HG03342 (cell line): ENCODE measurements at regions not wholly inside any gene's neighbourhood (a gene's known extent, or its start where the extent isn't known, plus 50 kb on each side); places are given as distances from the start of the nearest gene placed in this dataset.

Experiments used
- ATAC-seq: cut with Tn5 transposase; IDR thresholded peaks from one replicate; pipeline ENCODE4 v1.9.1; 2021; ENCODE audit warnings: mild to moderate bottlenecking, moderate library complexity; ENCODE audit not compliant: unreplicated experiment

GRCh38 chr4:100970414-100970813, 376.9 kb downstream of the PPP3CA start:
- no peak for ATAC-seq

- ATAC-seq = no peak
These were observed 377.4 kb downstream of the PPP3CA start for GRCh38 chr4:100969925-100970324.

- ATAC-seq = no peak
These were observed 379.3 kb downstream of the PPP3CA start for GRCh38 chr4:100968046-100968445.

DNA sequence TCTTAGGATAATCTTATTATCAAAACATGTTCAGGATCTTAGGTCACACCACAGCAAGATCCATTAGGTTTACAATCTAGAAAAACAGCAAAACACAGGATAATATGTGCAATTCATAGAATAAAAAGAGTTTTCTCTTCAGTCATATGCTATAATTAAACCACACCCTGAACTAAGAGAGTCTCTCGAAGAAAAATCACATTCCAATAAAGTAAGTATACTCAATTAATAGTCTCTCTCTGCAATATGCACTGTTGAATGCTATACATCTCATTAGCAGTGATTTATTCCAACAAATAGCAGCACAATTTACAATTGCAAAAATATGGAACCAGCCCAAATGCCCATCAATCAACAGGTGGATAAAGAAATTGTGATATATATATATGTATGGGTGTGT, 383.7 kb downstream of the PPP3CA start:
- no peak for ATAC-seq

DNA sequence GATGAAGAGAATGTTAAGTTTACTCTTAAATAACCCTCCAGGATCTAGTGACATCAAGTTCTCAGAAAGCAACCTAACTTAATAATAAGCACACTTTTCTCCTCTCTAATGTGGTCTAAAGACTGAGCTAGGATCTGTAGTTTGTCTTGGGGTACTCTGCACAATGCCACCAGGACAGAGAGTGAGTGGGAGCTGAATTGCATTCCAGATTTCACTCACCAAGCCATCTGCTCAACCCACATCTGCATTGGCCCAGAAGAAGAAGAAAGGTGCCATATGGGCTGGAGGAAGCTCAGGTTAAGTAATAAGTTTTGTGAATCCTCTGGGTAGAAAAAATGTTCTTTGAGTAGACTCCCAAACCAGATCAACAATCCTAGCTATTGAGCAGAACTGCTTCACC, 384.6 kb downstream of the PPP3CA start:
- no peak for ATAC-seq

DNA sequence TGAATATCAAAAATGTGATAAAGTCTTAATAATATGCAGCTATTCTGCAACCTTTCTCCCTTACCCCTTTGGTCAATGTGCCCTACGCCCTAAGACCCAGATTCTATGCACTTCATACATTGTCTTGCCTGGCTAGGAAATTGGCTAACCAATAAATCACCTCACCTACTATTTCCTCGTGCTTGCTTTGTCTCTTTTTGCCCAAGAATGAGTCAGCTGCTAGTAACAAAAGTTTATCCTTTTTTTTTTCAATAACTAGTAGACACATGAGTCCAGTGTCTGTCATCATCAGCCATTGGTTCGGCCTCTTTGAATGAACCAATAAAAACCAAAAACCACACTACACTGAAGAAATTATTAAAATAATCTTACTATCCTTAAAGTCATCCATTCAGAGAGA, 387.1 kb downstream of the PPP3CA start:
- no peak for ATAC-seq

- no peak for ATAC-seq
These were observed 393.3 kb downstream of the PPP3CA start for GRCh38 chr4:100954046-100954445.

DNA sequence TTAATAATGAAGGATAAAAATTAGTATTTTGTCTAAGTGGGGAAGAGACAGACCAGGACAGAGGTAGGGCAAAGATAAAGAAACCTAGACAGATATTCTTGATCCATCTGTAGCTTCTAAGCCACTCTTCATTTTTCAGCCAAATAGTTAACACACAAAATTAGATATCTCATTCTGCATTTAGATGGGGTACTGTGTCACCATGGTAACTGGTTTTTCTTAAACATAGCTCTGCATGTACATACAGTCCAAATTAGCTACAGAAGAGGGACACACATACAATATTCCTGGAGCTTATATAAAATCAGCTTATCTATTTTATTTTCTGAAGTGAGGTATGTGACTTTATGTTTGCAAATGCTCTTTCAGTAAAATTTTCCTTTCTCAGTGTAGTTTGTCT, 393.7 kb downstream of the PPP3CA start:
- ATAC-seq = no peak

DNA sequence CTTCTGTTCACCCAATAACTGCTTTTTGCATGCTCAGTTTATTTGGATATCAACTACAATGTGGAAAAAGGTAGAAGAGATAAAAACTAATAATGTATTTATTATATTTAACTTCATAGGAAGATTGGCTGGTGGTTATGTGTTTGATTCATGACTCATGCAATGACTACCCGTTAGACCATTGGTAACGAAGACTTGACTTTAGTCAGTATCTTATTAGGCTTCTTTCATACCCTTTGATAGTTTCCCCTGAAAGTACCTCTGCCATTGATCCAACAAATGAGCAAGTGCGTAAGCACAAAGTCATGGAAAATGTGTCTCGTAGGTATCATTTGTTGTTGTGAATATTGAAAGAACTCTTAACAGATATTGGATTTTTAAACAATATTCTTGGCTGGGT, 394.7 kb downstream of the PPP3CA start:
- no peak for ATAC-seq

GRCh38 chr4:100949350-100949935, 397.9 kb downstream of the PPP3CA start:
- ATAC-seq = no peak

DNA sequence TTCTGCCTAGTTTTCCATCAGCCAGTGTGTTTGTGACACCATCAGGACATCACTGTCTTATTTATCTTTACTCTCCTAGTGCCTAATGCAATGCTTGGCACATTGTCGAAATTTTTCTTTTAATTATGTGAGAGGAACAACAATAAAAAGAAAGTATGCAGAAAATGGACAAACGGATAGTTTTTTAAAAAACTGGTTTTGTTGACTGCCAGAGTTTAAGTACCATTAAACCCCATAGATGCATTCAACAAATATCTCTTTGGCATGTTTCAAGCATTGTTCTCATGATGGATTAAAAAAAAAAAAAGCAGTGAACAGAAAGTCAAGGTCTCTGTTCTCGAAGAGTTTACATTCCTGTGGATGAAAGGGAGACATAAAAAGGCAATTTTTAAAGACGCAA, 398.4 kb downstream of the PPP3CA start:
- ATAC-seq = no peak

- no peak for ATAC-seq
These were observed 401.5 kb downstream of the PPP3CA start for GRCh38 chr4:100945789-100946188.

DNA sequence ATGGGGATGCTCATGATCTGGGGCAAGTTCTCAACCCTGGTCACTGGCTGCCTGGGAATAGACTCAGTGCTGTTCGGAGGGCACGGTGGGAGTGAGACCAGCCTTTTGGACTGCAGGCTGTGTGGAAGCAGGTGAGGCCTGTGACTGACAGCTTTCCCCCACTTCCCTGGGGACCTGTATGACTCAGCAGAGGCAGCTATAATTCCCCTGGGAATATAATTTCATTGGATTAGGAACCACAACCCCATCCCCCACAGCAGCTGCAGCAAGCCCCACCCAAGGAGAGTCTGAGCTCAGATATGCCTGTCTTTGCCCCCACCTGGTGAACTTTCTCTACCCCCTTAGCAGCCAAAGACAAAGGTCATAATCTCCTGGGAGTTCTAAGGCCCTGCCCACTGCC, 408.6 kb downstream of the PPP3CA start:
- ATAC-seq = no peak

GRCh38 chr4:100936661-100937375, 410.5 kb downstream of the PPP3CA start:
- ATAC-seq = no peak

GRCh38 chr4:100935090-100935489, 412.2 kb downstream of the PPP3CA start:
- ATAC-seq = no peak

DNA sequence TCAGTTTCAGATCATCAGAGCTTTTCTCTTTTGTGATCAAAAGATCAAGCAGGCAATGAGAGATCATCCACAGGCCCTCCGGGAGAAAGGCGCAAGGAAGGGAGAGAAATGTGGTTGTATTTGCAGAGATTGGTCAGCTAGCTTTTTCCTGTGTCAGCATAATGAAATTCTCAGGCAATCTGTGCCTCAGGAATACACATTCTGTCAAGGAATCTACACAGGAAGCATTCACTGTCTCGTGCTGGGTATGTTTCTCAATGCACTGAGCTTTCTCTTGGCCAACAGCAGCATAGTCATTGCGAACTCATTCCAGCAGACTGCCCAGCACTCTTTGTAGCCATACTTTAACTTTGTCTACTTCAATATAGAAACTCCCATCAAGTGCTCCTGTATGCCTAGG, 413.7 kb downstream of the PPP3CA start:
- ATAC-seq = no peak

- no peak for ATAC-seq
These were observed 411.9 kb upstream of the EMCN start for GRCh38 chr4:100929758-100930157.

DNA sequence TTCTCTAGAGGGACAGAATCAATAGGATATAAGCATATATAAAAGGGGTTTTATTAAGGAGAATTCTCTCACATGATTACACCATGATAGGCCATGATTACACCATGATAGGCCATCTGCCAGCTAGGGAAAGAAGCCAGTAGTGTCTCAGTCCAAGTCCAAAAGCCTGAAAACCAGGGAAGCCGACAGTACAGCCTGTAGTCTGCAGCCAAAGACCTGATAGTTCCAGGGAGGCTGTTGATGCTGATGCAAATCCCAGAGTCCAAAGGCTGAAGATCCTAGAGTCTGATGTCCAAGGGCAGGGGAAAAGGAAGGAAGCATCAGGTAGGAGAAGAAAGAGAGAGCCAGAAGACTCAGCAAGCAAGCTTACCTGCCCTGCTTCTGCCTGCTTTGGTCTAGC, 411.3 kb upstream of the EMCN start:
- no peak for ATAC-seq

DNA sequence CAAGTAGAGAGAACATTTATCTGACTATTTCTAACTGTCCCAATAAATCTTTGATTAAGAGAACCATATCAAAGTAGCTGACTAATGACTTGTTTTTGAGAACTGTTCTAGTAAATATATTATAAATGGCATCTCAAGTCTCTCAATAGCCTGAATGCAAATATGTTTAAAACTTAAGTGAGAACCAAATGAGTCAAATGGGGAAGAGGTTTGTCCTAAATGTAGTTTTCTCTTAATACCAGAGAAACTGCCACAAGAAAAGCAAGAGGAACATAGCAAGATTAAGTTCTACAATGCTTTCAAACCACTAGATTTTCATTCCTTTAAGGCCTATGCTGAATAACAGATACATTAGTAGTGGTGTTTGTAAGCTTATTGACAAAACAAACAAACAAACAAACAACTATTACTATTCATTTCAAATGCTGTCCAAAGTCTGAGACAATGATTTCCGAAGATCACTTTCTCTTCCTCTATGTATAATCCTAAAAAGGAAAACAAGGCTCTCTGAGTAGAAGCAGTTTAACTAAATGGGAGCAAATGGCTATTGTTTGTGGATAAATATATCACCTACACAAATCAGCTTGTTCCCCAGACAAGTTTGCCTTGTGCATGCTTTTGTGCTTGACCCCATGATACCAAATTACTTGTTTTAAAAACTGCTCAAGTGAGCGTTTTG, 408.4 kb upstream of the EMCN start:
- ATAC-seq = no peak

DNA sequence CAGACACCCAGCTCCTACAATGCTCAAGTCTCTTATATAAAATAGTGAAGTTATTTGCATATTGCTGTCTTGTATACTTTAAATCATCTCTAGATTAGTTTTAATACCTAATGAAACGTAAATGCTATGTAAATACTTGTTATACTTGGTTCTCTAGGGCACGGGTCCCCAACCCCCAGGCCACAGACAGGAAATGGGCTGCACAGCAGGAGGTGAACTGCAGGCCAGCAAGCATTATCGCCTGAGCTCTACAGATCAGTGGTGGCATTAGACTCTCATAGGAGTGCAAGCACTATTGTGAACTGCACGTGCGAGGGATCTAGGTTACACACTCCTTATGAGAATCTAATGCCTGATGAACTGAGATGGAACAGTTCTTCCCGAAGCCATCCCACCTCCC, 395.9 kb upstream of the EMCN start:
- no peak for ATAC-seq

GRCh38 chr4:100908540-100908939, 390.7 kb upstream of the EMCN start:
- ATAC-seq = no peak
